ENCODE measurements at regions not wholly inside any gene's neighbourhood (a gene's known extent, or its start where the extent isn't known, plus 50 kb on each side); places are given as distances from the start of the nearest gene placed in this dataset.

DNA sequence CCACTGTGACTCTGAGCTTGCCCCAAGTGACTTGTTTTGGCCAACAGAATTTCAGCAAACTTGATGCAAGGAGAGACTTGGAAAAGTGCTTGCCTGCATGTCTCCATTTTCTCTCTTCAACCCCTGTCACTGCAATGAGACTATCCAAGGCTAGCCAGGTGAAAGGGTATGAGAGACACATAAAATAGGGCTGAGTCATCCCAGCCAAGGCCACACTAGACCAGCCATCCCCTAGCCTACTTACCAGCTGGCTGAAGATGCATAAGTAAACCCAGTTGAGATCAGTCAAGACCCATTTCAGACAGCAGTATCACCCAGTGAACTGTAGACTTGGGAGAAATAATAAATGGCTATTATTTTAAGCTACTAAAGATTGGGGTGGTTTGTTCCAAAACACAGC lies 52.9 kb upstream of the VLDLR start:
- no peak for FAIRE-seq

More for the DNA sequence above, 52.9 kb upstream of the VLDLR start:
- H3K27ac ChIP-seq (ENCODE audit: extremely low read depth, low read depth, low read length), result no peak overlapping the region
- H4K20me1 ChIP-seq (replicated peaks; ENCODE audit: control insufficient read depth, insufficient read depth, low read length), result no peaks in the 10 kb centered on the region
- no peaks in the 10 kb centered on the region for H3K79me2 ChIP-seq (ENCODE audit: control insufficient read depth, insufficient read depth, low read length)
- H3K4me1 ChIP-seq (replicated peaks in 1 of 2; ENCODE audit: control insufficient read depth in 2 of 2, insufficient read depth in 2 of 2, low read length in 2 of 2), result no peaks in the 10 kb centered on the region; a peak in 1 of 5 replicates
- H3K9ac ChIP-seq (ENCODE audit: insufficient read depth in 1 of 2, low read depth in 2 of 2, low read length in 2 of 2), result no peak overlapping the region
- H3K4me2 ChIP-seq (ENCODE audit: insufficient read depth, low read length), result no peak overlapping the region
- no peak for ATAC-seq
- H3K9me1 ChIP-seq (ENCODE audit: control insufficient read depth, insufficient read depth, low read length), result no peaks in the 10 kb centered on the region
- in situ Hi-C loops (cut with MboI), result no loop called here
- no peaks in the 10 kb centered on the region for H3K27me3 ChIP-seq (ENCODE audit: control insufficient read depth in 2 of 2, insufficient read depth in 2 of 2, low read length in 2 of 2)
- intact Hi-C loops (cut with micrococcal nuclease), result no loop called here
- BruUV-seq (replicated peaks), result no TSS peak
- no peak for DNase-seq (ENCODE audit: extremely low read depth in 1 of 4, low spot score in 3 of 4)
- TF ChIP-seq BRF1 (IDR thresholded peaks at IDR 0.05; ENCODE audit: borderline replicate concordance, extremely low read depth, insufficient read length), result no peak
- TF ChIP-seq, protein P1, sequence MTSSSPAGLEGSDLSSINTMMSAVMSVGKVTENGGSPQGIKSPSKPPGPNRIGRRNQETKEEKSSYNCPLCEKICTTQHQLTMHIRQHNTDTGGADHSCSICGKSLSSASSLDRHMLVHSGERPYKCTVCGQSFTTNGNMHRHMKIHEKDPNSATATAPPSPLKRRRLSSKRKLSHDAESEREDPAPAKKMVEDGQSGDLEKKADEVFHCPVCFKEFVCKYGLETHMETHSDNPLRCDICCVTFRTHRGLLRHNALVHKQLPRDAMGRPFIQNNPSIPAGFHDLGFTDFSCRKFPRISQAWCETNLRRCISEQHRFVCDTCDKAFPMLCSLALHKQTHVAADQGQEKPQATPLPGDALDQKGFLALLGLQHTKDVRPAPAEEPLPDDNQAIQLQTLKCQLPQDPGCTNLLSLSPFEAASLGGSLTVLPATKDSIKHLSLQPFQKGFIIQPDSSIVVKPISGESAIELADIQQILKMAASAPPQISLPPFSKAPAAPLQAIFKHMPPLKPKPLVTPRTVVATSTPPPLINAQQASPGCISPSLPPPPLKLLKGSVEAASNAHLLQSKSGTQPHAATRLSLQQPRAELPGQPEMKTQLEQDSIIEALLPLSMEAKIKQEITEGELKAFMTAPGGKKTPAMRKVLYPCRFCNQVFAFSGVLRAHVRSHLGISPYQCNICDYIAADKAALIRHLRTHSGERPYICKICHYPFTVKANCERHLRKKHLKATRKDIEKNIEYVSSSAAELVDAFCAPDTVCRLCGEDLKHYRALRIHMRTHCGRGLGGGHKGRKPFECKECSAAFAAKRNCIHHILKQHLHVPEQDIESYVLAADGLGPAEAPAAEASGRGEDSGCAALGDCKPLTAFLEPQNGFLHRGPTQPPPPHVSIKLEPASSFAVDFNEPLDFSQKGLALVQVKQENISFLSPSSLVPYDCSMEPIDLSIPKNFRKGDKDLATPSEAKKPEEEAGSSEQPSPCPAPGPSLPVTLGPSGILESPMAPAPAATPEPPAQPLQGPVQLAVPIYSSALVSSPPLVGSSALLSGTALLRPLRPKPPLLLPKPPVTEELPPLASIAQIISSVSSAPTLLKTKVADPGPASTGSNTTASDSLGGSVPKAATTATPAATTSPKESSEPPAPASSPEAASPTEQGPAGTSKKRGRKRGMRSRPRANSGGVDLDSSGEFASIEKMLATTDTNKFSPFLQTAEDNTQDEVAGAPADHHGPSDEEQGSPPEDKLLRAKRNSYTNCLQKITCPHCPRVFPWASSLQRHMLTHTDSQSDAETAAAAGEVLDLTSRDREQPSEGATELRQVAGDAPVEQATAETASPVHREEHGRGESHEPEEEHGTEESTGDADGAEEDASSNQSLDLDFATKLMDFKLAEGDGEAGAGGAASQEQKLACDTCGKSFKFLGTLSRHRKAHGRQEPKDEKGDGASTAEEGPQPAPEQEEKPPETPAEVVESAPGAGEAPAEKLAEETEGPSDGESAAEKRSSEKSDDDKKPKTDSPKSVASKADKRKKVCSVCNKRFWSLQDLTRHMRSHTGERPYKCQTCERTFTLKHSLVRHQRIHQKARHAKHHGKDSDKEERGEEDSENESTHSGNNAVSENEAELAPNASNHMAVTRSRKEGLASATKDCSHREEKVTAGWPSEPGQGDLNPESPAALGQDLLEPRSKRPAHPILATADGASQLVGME (CRISPR knock-in tag; IDR thresholded peaks at IDR 0.05), result no peak
- TF ChIP-seq, protein P2, sequence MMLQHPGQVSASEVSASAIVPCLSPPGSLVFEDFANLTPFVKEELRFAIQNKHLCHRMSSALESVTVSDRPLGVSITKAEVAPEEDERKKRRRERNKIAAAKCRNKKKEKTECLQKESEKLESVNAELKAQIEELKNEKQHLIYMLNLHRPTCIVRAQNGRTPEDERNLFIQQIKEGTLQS (IDR thresholded peaks at IDR 0.05), result no peak
- TF ChIP-seq, protein P2 (CRISPR knock-in tag; conservative IDR thresholded peaks at IDR 0.05), result no peak
- TF ChIP-seq ZNF282 (CRISPR knock-in tag; IDR thresholded peaks at IDR 0.05), result no peak
- TF ChIP-seq, protein P3, sequence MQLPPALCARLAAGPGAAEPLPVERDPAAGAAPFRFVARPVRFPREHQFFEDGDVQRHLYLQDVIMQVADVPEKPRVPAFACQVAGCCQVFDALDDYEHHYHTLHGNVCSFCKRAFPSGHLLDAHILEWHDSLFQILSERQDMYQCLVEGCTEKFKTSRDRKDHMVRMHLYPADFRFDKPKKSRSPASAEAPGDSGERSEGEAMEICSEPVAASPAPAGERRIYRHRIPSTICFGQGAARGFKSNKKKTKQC (CRISPR knock-in tag; IDR thresholded peaks at IDR 0.05), result no peak
- no peak for TF ChIP-seq ZNF668 (CRISPR knock-in tag; IDR thresholded peaks at IDR 0.05)
- no peak for TF ChIP-seq HLTF (IDR thresholded peaks at IDR 0.05)
- H3K36me3 ChIP-seq (ENCODE audit: control insufficient read depth, insufficient read depth, low read length), result no peaks in the 10 kb centered on the region
- ChIA-PET CTCF (ENCODE audit: low intra/inter-chr PET ratio) (no interaction called here), POLR2A (no interaction called here)
- H2AFZ ChIP-seq (ENCODE audit: low read depth, low read length), result no peak overlapping the region
- H3K4me3 ChIP-seq, result no peak overlapping the region
- no peaks in the 10 kb centered on the region for H3K9me3 ChIP-seq (replicated peaks; ENCODE audit: control insufficient read depth, insufficient read depth, low read depth, low read length)
